ENCODE measurements at regions not wholly inside any gene's neighbourhood (a gene's known extent, or its start where the extent isn't known, plus 50 kb on each side); places are given as distances from the start of the nearest gene placed in this dataset.
A peak's percentile ranks its signal among the peaks of the same experiment; 100 is the strongest.

DNA sequence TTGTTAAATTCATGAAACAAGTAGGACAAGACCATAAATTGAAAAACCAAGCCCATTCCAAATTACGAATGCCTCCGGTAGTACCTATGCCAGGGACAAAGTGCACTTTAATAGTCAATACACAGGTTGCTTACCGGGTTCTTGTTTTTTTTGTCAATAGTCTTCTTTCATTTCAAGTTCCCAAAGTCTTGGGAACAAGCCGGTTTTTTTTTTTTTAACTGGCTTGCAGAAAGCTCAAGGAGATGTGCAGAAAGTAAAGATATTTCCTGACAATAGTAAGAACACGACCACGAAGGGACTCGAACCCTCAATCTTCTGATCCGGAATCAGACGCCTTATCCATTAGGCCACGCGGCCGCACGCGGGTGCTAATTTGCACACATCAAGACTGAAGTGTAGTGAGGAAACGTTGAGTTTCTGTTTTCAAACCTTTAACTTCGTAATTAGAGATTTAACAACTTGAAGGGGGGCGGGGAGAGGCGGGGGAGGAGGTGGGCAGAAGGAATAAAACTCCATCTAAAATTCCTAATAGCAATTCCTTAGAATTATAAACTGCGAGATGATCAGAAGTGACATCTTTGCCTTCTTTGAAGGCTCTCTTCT is 181.0 kb downstream of the TRIM27 start:
- Histone ChIP-seq H3K9me3 (ENCODE audit: low read depth) (no peaks in the 10 kb centered on the region), H3K9me2 (replicated peaks; ENCODE audit: insufficient read depth) (no peaks in the 10 kb centered on the region), H2AFZ (no peak overlapping the region), H3K27ac (no peak overlapping the region), H3K4me1 (ENCODE audit: insufficient read depth) (no peaks in the 10 kb centered on the region), H3K4me3 (no peak overlapping the region), H3K79me2 (no peaks in the 10 kb centered on the region), H4K20me1 (ENCODE audit: insufficient read depth, poor library complexity, severe bottlenecking) (no peaks in the 10 kb centered on the region), H3K27me3 (peaks cover 79% of the 10 kb centered on the region), H3K4me2 (no peak overlapping the region), H3K36me3 (replicated peaks; ENCODE audit: insufficient read depth, low read depth) (no peaks in the 10 kb centered on the region)
- TF ChIP-seq EZH2phosphoT487 (IDR thresholded peaks at IDR 0.05; ENCODE audit: low read depth, severe bottlenecking, unreplicated experiment): no peak
- no peak for TF ChIP-seq EZH2 (IDR thresholded peaks at IDR 0.05; ENCODE audit: borderline replicate concordance)
- no peak for TF ChIP-seq CTCF (IDR thresholded peaks at IDR 0.05; ENCODE audit: poor library complexity)
- WGBS (ENCODE audit: low lambda C conversion rate, missing lambda C conversion rate): 6% methylated on average over 19 of the region's 19 CpGs
- DNase-seq (ENCODE audit: low spot score): peak; percentile 16

- no peaks in the 10 kb centered on the region for H3K4me1 ChIP-seq (ENCODE audit: insufficient read depth)
- no peak for DNase-seq (ENCODE audit: low spot score)
- no peaks in the 10 kb centered on the region for H3K79me2 ChIP-seq
- H3K36me3 ChIP-seq (replicated peaks; ENCODE audit: insufficient read depth, low read depth): no peaks in the 10 kb centered on the region
- no peak overlapping the region for H3K27ac ChIP-seq
- H4K20me1 ChIP-seq (ENCODE audit: insufficient read depth, poor library complexity, severe bottlenecking): no peaks in the 10 kb centered on the region
- 15% methylated on average over 10 of the region's 10 CpGs for WGBS (ENCODE audit: low lambda C conversion rate, missing lambda C conversion rate)
- no peaks in the 10 kb centered on the region for H3K9me3 ChIP-seq (ENCODE audit: low read depth)
- H3K4me2 ChIP-seq: no peak overlapping the region
- peaks cover 78% of the 10 kb centered on the region for H3K27me3 ChIP-seq
- H2AFZ ChIP-seq: no peak overlapping the region
- no peaks in the 10 kb centered on the region for H3K9me2 ChIP-seq (replicated peaks; ENCODE audit: insufficient read depth)
- no peak overlapping the region for H3K4me3 ChIP-seq
- no peak for TF ChIP-seq EZH2phosphoT487 (IDR thresholded peaks at IDR 0.05; ENCODE audit: low read depth, severe bottlenecking, unreplicated experiment)
- TF ChIP-seq CTCF (IDR thresholded peaks at IDR 0.05; ENCODE audit: poor library complexity): no peak
- no peak for TF ChIP-seq EZH2 (IDR thresholded peaks at IDR 0.05; ENCODE audit: borderline replicate concordance)
These were observed 180.5 kb downstream of the TRIM27 start for GRCh38 chr6:28743271-28743789.

GRCh38 chr6:28747083-28747630 is 176.6 kb downstream of the TRIM27 start:
- H3K9me3 ChIP-seq (ENCODE audit: low read depth): peaks cover 3% of the 10 kb centered on the region
- no peaks in the 10 kb centered on the region for H4K20me1 ChIP-seq (ENCODE audit: insufficient read depth, poor library complexity, severe bottlenecking)
- H3K27me3 ChIP-seq: peaks cover 59% of the 10 kb centered on the region
- no peak overlapping the region for H2AFZ ChIP-seq
- H3K4me3 ChIP-seq: no peak overlapping the region
- no peak for TF ChIP-seq EZH2phosphoT487 (IDR thresholded peaks at IDR 0.05; ENCODE audit: low read depth, severe bottlenecking, unreplicated experiment)
- no peak for TF ChIP-seq EZH2 (IDR thresholded peaks at IDR 0.05; ENCODE audit: borderline replicate concordance)
- TF ChIP-seq CTCF (IDR thresholded peaks at IDR 0.05; ENCODE audit: poor library complexity): no peak
- DNase-seq (ENCODE audit: low spot score): no peak
- no peak overlapping the region for H3K27ac ChIP-seq
- no peaks in the 10 kb centered on the region for H3K4me1 ChIP-seq (ENCODE audit: insufficient read depth)
- H3K79me2 ChIP-seq: no peaks in the 10 kb centered on the region
- no peaks in the 10 kb centered on the region for H3K36me3 ChIP-seq (replicated peaks; ENCODE audit: insufficient read depth, low read depth)
- 11% methylated on average over 13 of the region's 13 CpGs for WGBS (ENCODE audit: low lambda C conversion rate, missing lambda C conversion rate)
- H3K4me2 ChIP-seq: peak overlapping the region; percentile 54
- H3K9me2 ChIP-seq (replicated peaks; ENCODE audit: insufficient read depth): no peaks in the 10 kb centered on the region

Measured in hepatocyte (in vitro differentiated cells).